HEK293 (cell line): ENCODE measurements at regions not wholly inside any gene's neighbourhood (a gene's known extent, or its start where the extent isn't known, plus 50 kb on each side); places are given as distances from the start of the nearest gene placed in this dataset.

ENCODE experiments used
- BCL11B ChIP-seq: fragments of 450-650 bp; formaldehyde crosslinking; IDR thresholded peaks from 2 replicates; pipeline ENCODE4 v1.5.1; 2016; ENCODE audit warnings: low read depth, missing biosample characterization, missing genetic modification characterization
- CTCF ChIP-seq: fragments of 450-650 bp; formaldehyde crosslinking; IDR thresholded peaks from 2 replicates; pipeline ENCODE4 v1.5.1; 2016; ENCODE audit warnings: missing biosample characterization, missing genetic modification characterization
- HOXD13 ChIP-seq: sonication (generic); formaldehyde crosslinking; IDR thresholded peaks from 2 replicates; pipeline ENCODE4 v1.8.0; 2022; ENCODE audit warnings: missing genetic modification reagents, borderline replicate concordance
- IKZF3 ChIP-seq: fragments of 450-650 bp; IDR thresholded peaks from 2 replicates; pipeline ENCODE4 v1.5.0; 2018; ENCODE audit warnings: missing biosample characterization, mild to moderate bottlenecking, missing genetic modification characterization, moderate library complexity
- MZF1 ChIP-seq: fragments of 450-650 bp; formaldehyde crosslinking; IDR thresholded peaks from 2 replicates; pipeline ENCODE4 v1.5.1; 2017; ENCODE audit warnings: missing biosample characterization, missing genetic modification characterization, borderline replicate concordance
- OVOL3 ChIP-seq: fragments of 450-650 bp; formaldehyde crosslinking; IDR thresholded peaks from 2 replicates; pipeline ENCODE4 v1.5.1; 2016; ENCODE audit warnings: missing biosample characterization, missing genetic modification characterization
- PRDM4 ChIP-seq: fragments of 450-650 bp; formaldehyde crosslinking; IDR thresholded peaks from 2 replicates; pipeline ENCODE4 v1.5.1; 2017; ENCODE audit warnings: missing biosample characterization, missing genetic modification characterization
- SCRT1 ChIP-seq: fragments of 450-650 bp; formaldehyde crosslinking; IDR thresholded peaks from 2 replicates; pipeline ENCODE4 v1.5.1; 2016; ENCODE audit warnings: missing biosample characterization, missing genetic modification characterization, borderline replicate concordance
- TRIM28 ChIP-seq: IDR thresholded peaks from 2 replicates; pipeline ENCODE4 v1.6.1; 2011; ENCODE audit warnings: low read length, control low read depth, borderline replicate concordance
- ZBTB17 ChIP-seq: fragments of 450-650 bp; formaldehyde crosslinking; IDR thresholded peaks from 2 replicates; pipeline ENCODE4 v1.5.1; 2016; ENCODE audit warnings: missing biosample characterization, missing genetic modification characterization
- ZBTB48 ChIP-seq: fragments of 450-650 bp; formaldehyde crosslinking; IDR thresholded peaks from 2 replicates; pipeline ENCODE4 v1.5.1; 2016; ENCODE audit warnings: missing biosample characterization, missing genetic modification characterization
- ZFP3 ChIP-seq: fragments of 450-650 bp; formaldehyde crosslinking; IDR thresholded peaks from 2 replicates; pipeline ENCODE4 v1.5.1; 2016; ENCODE audit warnings: low read depth, missing biosample characterization, missing genetic modification characterization
- ZFP37 ChIP-seq: fragments of 450-650 bp; formaldehyde crosslinking; IDR thresholded peaks from 2 replicates; pipeline ENCODE4 v1.5.1; 2016; ENCODE audit warnings: missing biosample characterization, missing genetic modification characterization
- ZNF10 ChIP-seq: fragments of 450-650 bp; formaldehyde crosslinking; IDR thresholded peaks from 2 replicates; pipeline ENCODE4 v1.5.1; 2017; ENCODE audit warnings: missing biosample characterization, missing genetic modification characterization
- ZNF121 ChIP-seq: fragments of 450-650 bp; formaldehyde crosslinking; IDR thresholded peaks from 2 replicates; pipeline ENCODE4 v1.5.1; 2016; ENCODE audit warnings: missing biosample characterization, missing genetic modification characterization
- ZNF132 ChIP-seq: fragments of 450-650 bp; formaldehyde crosslinking; IDR thresholded peaks from 2 replicates; pipeline ENCODE4 v1.5.1; 2017; ENCODE audit warnings: missing biosample characterization, missing genetic modification characterization, borderline replicate concordance
- ZNF174 ChIP-seq: fragments of 450-650 bp; formaldehyde crosslinking; IDR thresholded peaks from 2 replicates; pipeline ENCODE4 v1.5.0; 2017; ENCODE audit warnings: missing biosample characterization, mild to moderate bottlenecking, missing genetic modification characterization
- ZNF18 ChIP-seq: fragments of 450-650 bp; formaldehyde crosslinking; IDR thresholded peaks from 2 replicates; pipeline ENCODE4 v1.5.1; 2016; ENCODE audit warnings: missing biosample characterization, missing genetic modification characterization
- ZNF223 ChIP-seq: fragments of 450-650 bp; formaldehyde crosslinking; IDR thresholded peaks from 2 replicates; pipeline ENCODE4 v1.5.1; 2016; ENCODE audit warnings: missing biosample characterization, missing genetic modification characterization
- ZNF302 ChIP-seq: fragments of 450-650 bp; formaldehyde crosslinking; IDR thresholded peaks from 2 replicates; pipeline ENCODE4 v1.5.1; 2016; ENCODE audit warnings: missing biosample characterization, missing genetic modification characterization, low read depth
- ZNF311 ChIP-seq: fragments of 450-650 bp; formaldehyde crosslinking; IDR thresholded peaks from 2 replicates; pipeline ENCODE4 v1.5.1; 2017; ENCODE audit warnings: missing biosample characterization, missing genetic modification characterization, borderline replicate concordance
- ZNF335 ChIP-seq: fragments of 450-650 bp; formaldehyde crosslinking; conservative IDR thresholded peaks from 2 replicates; pipeline ENCODE4 v1.5.1; 2016; ENCODE audit warnings: missing biosample characterization, missing genetic modification characterization
- ZNF391 ChIP-seq: fragments of 450-650 bp; formaldehyde crosslinking; IDR thresholded peaks from 2 replicates; pipeline ENCODE4 v1.5.1; 2016; ENCODE audit warnings: low read depth, missing biosample characterization, missing genetic modification characterization, borderline replicate concordance
- ZNF394 ChIP-seq: fragments of 450-650 bp; formaldehyde crosslinking; IDR thresholded peaks from 2 replicates; pipeline ENCODE4 v1.5.1; 2016; ENCODE audit warnings: missing biosample characterization, missing genetic modification characterization, mild to moderate bottlenecking, moderate library complexity, borderline replicate concordance
- ZNF473 ChIP-seq: fragments of 450-650 bp; formaldehyde crosslinking; IDR thresholded peaks from 2 replicates; pipeline ENCODE4 v1.5.1; 2017; ENCODE audit warnings: missing biosample characterization, missing genetic modification characterization
- ZNF501 ChIP-seq: fragments of 450-650 bp; formaldehyde crosslinking; IDR thresholded peaks from 2 replicates; pipeline ENCODE4 v1.5.1; 2016; ENCODE audit warnings: missing biosample characterization, missing genetic modification characterization
- ZNF529 ChIP-seq: fragments of 450-650 bp; formaldehyde crosslinking; IDR thresholded peaks from 2 replicates; pipeline ENCODE4 v1.5.1; 2017; ENCODE audit warnings: missing genetic modification characterization, missing biosample characterization; ENCODE audit not compliant: insufficient replicate concordance
- ZNF629 ChIP-seq: fragments of 450-650 bp; formaldehyde crosslinking; IDR thresholded peaks from 2 replicates; pipeline ENCODE4 v1.5.1; 2017; ENCODE audit warnings: missing biosample characterization, missing genetic modification characterization
- ZNF639 ChIP-seq: fragments of 450-650 bp; formaldehyde crosslinking; IDR thresholded peaks from 2 replicates; pipeline ENCODE4 v1.5.1; 2016; ENCODE audit warnings: missing biosample characterization, missing genetic modification characterization
- TF ChIP-seq, protein P1 (sequence below): fragments of 450-650 bp; formaldehyde crosslinking; IDR thresholded peaks from 2 replicates; pipeline ENCODE4 v1.5.1; 2017; ENCODE audit warnings: missing biosample characterization, missing genetic modification characterization
- TF ChIP-seq, protein P2 (sequence below): fragments of 450-650 bp; formaldehyde crosslinking; IDR thresholded peaks from 2 replicates; pipeline ENCODE4 v1.5.1; 2016; ENCODE audit warnings: missing biosample characterization, missing genetic modification characterization

- TF ChIP-seq, protein P1, sequence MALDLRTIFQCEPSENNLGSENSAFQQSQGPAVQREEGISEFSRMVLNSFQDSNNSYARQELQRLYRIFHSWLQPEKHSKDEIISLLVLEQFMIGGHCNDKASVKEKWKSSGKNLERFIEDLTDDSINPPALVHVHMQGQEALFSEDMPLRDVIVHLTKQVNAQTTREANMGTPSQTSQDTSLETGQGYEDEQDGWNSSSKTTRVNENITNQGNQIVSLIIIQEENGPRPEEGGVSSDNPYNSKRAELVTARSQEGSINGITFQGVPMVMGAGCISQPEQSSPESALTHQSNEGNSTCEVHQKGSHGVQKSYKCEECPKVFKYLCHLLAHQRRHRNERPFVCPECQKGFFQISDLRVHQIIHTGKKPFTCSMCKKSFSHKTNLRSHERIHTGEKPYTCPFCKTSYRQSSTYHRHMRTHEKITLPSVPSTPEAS (tag by site-specific recombination), result no peak
- TF ChIP-seq ZNF223 (tag by site-specific recombination), result no peak
- no peak for TF ChIP-seq ZNF311 (tag by site-specific recombination)
- no peak for TF ChIP-seq ZNF473 (tag by site-specific recombination)
- no peak for TF ChIP-seq ZNF501
- peak; percentile 99 for TF ChIP-seq TRIM28
- TF ChIP-seq ZNF10, result no peak
- peak; percentile 64 for TF ChIP-seq IKZF3 (tag by site-specific recombination)
- TF ChIP-seq ZNF121 (tag by site-specific recombination), result no peak
- no peak for TF ChIP-seq PRDM4
- peak; percentile 71 for TF ChIP-seq ZBTB17 (tag by site-specific recombination)
- no peak for TF ChIP-seq SCRT1
- TF ChIP-seq ZNF639, result peak; percentile 31; the same call in 1 of the 2 replicates
- peak; percentile 30; the same call in 1 of the 2 replicates for TF ChIP-seq ZNF629
- TF ChIP-seq ZNF132 (tag by site-specific recombination), result no peak
- no peak for TF ChIP-seq OVOL3 (tag by site-specific recombination)
- TF ChIP-seq, protein P2, sequence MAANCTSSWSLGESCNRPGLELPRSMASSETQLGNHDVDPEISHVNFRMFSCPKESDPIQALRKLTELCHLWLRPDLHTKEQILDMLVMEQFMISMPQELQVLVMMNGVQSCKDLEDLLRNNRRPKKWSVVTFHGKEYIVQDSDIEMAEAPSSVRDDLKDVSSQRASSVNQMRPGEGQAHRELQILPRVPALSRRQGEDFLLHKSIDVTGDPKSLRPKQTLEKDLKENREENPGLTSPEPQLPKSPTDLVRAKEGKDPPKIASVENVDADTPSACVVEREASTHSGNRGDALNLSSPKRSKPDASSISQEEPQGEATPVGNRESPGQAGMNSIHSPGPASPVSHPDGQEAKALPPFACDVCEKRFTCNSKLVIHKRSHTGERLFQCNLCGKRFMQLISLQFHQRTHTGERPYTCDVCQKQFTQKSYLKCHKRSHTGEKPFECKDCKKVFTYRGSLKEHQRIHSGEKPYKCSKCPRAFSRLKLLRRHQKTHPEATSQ, result no peak; the same call in 1 of the 2 replicates
- TF ChIP-seq ZNF335 (tag by site-specific recombination), result no peak
- no peak for TF ChIP-seq BCL11B (tag by site-specific recombination)
- peak; percentile 94 for TF ChIP-seq ZBTB48 (tag by site-specific recombination)
- TF ChIP-seq HOXD13 (CRISPR knock-in tag), result no peak
- TF ChIP-seq ZNF394 (tag by site-specific recombination), result no peak
- no peak for TF ChIP-seq ZNF174
- TF ChIP-seq CTCF (tag by site-specific recombination), result no peak
- TF ChIP-seq MZF1 (tag by site-specific recombination), result no peak
- no peak for TF ChIP-seq ZFP3
- no peak for TF ChIP-seq ZFP37 (tag by site-specific recombination)
- TF ChIP-seq ZNF18 (tag by site-specific recombination), result peak; percentile 78
- TF ChIP-seq ZNF302 (tag by site-specific recombination), result no peak
- no peak for TF ChIP-seq ZNF391 (tag by site-specific recombination)
- no peak for TF ChIP-seq ZNF529
Measured at GRCh38 chr21:31403596-31404333, 59.7 kb upstream of the TIAM1 start (continued).
